ENCODE measurements at regions not wholly inside any gene's neighbourhood (a gene's known extent, or its start where the extent isn't known, plus 50 kb on each side); places are given as distances from the start of the nearest gene placed in this dataset.
"Not testable (repeated sequence)": the region's sequence is repeated elsewhere in the genome, so short reads cannot be mapped to it uniquely, and the experiment has no call there.

DNA sequence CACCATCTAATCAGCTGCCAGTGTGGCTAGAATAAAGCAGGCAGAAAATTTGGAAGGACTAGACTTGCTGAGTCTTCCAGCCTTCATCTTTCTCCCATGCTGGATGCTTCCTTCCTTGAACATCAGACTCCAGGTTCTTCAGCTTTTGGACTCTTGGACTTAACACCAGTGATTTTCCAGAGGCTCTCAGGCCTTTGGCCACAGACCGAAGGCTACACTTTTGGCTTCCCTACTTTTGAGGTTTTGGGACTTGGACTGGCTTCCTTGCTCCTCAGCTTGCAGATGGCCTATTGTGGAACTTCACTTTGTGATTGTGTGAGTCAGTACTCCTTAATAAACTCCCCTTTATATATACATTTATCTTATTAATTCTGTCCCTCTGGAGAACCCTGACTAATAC is 129.8 kb upstream of the MB21D2 start:
- TF ChIP-seq, protein P1, sequence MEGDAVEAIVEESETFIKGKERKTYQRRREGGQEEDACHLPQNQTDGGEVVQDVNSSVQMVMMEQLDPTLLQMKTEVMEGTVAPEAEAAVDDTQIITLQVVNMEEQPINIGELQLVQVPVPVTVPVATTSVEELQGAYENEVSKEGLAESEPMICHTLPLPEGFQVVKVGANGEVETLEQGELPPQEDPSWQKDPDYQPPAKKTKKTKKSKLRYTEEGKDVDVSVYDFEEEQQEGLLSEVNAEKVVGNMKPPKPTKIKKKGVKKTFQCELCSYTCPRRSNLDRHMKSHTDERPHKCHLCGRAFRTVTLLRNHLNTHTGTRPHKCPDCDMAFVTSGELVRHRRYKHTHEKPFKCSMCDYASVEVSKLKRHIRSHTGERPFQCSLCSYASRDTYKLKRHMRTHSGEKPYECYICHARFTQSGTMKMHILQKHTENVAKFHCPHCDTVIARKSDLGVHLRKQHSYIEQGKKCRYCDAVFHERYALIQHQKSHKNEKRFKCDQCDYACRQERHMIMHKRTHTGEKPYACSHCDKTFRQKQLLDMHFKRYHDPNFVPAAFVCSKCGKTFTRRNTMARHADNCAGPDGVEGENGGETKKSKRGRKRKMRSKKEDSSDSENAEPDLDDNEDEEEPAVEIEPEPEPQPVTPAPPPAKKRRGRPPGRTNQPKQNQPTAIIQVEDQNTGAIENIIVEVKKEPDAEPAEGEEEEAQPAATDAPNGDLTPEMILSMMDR (conservative IDR thresholded peaks at IDR 0.05; ENCODE audit: low read depth, low read length), result not testable (repeated sequence)
- not testable (repeated sequence) for TF ChIP-seq EZH2 (IDR thresholded peaks at IDR 0.05; ENCODE audit: borderline replicate concordance, low read depth, low read length, poor library complexity, severe bottlenecking)

Data from A673 (cell line).